K562 (cell line): ENCODE measurements at regions not wholly inside any gene's neighbourhood (a gene's known extent, or its start where the extent isn't known, plus 50 kb on each side); places are given as distances from the start of the nearest gene placed in this dataset.

Source experiments
- BRD9 ChIP-seq: fragments of 450-650 bp; IDR thresholded peaks from 2 replicates; pipeline ENCODE4 v1.6.1; 2018; ENCODE audit warnings: low read depth; ENCODE audit not compliant: partially characterized antibody
- NBN ChIP-seq: fragments of 450-650 bp; IDR thresholded peaks from 2 replicates; pipeline ENCODE4 v1.6.1; 2016; ENCODE audit warnings: low read depth, mild to moderate bottlenecking
- TOE1 ChIP-seq, 2 experiments: fragments of 450-650 bp in 1 of 2; sonication (generic) in 1 of 2; formaldehyde crosslinking in 1 of 2; IDR thresholded peaks; 2 replicates each; pipeline versions ENCODE4 v1.7.1 to v1.8.0; 2016 to 2022; ENCODE audit warnings: borderline replicate concordance in 2 of 2, mild to moderate bottlenecking in 2 of 2, antibody characterized with exemption in 1 of 2, inconsistent platforms in 1 of 2, low read depth in 1 of 2, missing genetic modification reagents in 1 of 2, moderate library complexity in 1 of 2
- ZNF175 ChIP-seq: fragments of 200-800 bp; sonication (Bioruptor generic); IDR thresholded peaks from 2 replicates; pipeline ENCODE4 v1.6.1; 2016; ENCODE audit warnings: low read depth, mild to moderate bottlenecking, missing genetic modification characterization, missing compliant biosample characterization
- ZNF3 ChIP-seq: fragments of 250-450 bp; sonication (Bioruptor Pico); IDR thresholded peaks from 2 replicates; pipeline ENCODE4 v1.5.0; 2021; ENCODE audit warnings: mild to moderate bottlenecking, moderate library complexity
- TF ChIP-seq, protein P1 (sequence below): sonication (generic); formaldehyde crosslinking; IDR thresholded peaks from 2 replicates; pipeline ENCODE4 v1.8.1; 2023; ENCODE audit warnings: mild to moderate bottlenecking, missing genetic modification reagents
- TF ChIP-seq, protein P2 (sequence below): IDR thresholded peaks from 2 replicates; pipeline ENCODE4 v1.6.1; 2011; ENCODE audit not compliant: insufficient read length; ENCODE audit errors: extremely low read depth
- TF ChIP-seq, protein P3 (sequence below): sonication (generic); formaldehyde crosslinking; IDR thresholded peaks from 2 replicates; pipeline ENCODE4 v1.8.1; 2023; ENCODE audit warnings: mild to moderate bottlenecking, missing genetic modification reagents

DNA sequence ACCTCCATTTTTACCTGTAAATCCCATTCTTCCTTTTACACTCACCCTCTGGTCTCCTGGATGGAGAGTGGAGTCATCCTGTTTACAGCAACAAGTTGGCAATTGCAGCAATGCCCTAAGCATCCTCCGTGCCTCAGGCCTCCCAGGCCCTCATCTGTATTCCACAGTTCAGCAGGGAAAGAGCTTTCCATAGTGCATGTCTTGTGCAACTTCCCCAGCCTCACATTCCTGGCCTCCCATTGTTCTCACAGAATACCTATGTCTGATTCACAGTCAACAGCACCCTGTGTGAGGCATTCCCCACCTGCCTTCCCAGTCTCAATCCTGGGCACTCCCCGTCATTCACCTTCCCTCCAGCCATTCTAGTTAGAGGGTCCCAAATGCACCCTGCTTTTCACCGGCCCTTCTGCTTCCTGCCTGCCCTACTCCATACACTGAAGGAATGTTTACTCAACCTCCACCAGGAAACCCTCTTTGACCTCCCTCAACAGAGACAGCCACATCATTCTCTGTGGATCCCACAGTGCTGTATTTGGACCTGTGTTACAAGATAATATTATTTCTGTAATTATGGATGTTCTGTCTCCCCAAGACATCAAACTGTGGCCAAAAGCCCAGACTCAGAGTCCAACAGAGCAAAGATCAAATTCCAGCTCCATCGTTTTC, 405.7 kb downstream of the BUD13 start (continued):
- TF ChIP-seq, protein P1, sequence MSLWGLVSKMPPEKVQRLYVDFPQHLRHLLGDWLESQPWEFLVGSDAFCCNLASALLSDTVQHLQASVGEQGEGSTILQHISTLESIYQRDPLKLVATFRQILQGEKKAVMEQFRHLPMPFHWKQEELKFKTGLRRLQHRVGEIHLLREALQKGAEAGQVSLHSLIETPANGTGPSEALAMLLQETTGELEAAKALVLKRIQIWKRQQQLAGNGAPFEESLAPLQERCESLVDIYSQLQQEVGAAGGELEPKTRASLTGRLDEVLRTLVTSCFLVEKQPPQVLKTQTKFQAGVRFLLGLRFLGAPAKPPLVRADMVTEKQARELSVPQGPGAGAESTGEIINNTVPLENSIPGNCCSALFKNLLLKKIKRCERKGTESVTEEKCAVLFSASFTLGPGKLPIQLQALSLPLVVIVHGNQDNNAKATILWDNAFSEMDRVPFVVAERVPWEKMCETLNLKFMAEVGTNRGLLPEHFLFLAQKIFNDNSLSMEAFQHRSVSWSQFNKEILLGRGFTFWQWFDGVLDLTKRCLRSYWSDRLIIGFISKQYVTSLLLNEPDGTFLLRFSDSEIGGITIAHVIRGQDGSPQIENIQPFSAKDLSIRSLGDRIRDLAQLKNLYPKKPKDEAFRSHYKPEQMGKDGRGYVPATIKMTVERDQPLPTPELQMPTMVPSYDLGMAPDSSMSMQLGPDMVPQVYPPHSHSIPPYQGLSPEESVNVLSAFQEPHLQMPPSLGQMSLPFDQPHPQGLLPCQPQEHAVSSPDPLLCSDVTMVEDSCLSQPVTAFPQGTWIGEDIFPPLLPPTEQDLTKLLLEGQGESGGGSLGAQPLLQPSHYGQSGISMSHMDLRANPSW (CRISPR knock-in tag): no peak
- TF ChIP-seq, protein P2, sequence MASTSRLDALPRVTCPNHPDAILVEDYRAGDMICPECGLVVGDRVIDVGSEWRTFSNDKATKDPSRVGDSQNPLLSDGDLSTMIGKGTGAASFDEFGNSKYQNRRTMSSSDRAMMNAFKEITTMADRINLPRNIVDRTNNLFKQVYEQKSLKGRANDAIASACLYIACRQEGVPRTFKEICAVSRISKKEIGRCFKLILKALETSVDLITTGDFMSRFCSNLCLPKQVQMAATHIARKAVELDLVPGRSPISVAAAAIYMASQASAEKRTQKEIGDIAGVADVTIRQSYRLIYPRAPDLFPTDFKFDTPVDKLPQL: no peak
- TF ChIP-seq, protein P3, sequence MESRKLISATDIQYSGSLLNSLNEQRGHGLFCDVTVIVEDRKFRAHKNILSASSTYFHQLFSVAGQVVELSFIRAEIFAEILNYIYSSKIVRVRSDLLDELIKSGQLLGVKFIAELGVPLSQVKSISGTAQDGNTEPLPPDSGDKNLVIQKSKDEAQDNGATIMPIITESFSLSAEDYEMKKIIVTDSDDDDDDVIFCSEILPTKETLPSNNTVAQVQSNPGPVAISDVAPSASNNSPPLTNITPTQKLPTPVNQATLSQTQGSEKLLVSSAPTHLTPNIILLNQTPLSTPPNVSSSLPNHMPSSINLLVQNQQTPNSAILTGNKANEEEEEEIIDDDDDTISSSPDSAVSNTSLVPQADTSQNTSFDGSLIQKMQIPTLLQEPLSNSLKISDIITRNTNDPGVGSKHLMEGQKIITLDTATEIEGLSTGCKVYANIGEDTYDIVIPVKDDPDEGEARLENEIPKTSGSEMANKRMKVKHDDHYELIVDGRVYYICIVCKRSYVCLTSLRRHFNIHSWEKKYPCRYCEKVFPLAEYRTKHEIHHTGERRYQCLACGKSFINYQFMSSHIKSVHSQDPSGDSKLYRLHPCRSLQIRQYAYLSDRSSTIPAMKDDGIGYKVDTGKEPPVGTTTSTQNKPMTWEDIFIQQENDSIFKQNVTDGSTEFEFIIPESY (CRISPR knock-in tag): no peak
- no peak for TF ChIP-seq TOE1 (IDR thresholded peaks at IDR 0.05; ENCODE audit: borderline replicate concordance)
- TF ChIP-seq TOE1 (CRISPR knock-in tag; IDR thresholded peaks at IDR 0.05; ENCODE audit: borderline replicate concordance, low read depth): no peak
- no peak for TF ChIP-seq BRD9
- TF ChIP-seq ZNF175 (CRISPR knock-in tag): no peak
- no peak for TF ChIP-seq ZNF3
- no peak for TF ChIP-seq NBN
